EH (cell line): ENCODE measurements at regions not wholly inside any gene's neighbourhood (a gene's known extent, or its start where the extent isn't known, plus 50 kb on each side); places are given as distances from the start of the nearest gene placed in this dataset.
"Not testable (repeated sequence)": the region's sequence is repeated elsewhere in the genome, so short reads cannot be mapped to it uniquely, and the experiment has no call there.

Experiments used
- DNase-seq: peaks from one replicate; pipeline ENCODE4 v3.0.0-alpha.2; 2015; ENCODE audit warnings: low read depth

- no peak for DNase-seq
These were observed 138.3 kb upstream of the GALNT2 start for GRCh38 chr1:229928767-229929166.

DNA sequence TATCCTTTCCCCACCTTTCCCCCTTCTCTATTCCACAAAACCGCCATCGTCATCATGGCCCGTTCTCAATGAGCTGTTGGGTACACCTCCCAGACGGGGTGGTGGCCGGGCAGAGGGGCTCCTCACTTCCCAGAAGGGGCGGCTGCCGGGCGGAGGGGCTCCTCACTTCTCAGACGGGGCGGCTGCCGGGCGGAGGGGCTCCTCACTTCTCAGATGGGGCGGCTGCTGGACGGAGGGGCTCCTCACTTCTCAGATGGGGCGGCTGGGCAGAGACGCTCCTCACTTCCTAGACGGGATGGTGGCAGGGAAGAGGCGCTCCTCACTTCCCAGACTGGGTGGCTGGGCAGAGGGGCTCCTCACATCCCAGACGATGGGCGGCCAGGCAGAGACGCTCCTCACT lies 135.3 kb upstream of the GALNT2 start:
- DNase-seq, result not testable (repeated sequence)

DNA sequence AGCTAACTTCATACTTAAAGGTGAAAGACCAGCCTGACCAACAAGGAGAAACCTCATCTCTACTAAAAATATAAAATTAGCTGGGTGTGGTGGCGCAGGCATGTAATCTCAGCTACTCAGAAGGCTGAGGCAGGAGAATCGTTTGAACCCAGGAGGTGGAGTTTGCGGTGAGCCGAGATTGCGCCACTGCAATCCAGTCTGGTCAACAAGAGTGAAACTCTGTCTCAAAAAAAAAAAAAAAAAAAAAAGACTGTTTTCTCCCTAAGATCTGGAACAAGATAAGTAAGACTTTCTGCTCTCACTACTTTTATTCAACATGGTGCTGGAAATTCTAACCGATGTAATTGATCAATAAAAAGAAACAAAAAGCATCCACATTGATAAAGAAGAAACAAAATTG lies 131.9 kb upstream of the GALNT2 start:
- not testable (repeated sequence) for DNase-seq

GRCh38 chr1:229938551-229938950 lies 128.5 kb upstream of the GALNT2 start:
- DNase-seq, result no peak

DNA sequence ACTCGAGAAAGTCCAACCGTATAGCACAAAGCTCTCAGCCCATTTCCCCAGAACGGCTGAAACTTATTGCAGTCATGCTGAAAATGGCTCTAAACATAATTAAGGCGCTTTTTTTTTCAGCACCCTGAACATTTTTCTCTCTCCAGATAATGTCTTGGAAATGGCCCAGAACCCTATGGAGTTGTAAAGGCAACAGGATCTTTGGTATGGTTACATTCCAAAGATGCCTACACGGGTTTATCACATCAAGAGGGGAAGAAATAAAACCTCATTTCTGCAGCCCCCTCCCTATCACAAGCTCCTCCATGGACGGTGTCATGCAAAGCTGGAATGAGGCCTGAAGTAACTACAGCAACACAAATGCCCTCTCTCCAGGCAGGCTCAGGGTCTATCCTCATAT lies 126.4 kb upstream of the GALNT2 start:
- peak; percentile 67 for DNase-seq

DNA sequence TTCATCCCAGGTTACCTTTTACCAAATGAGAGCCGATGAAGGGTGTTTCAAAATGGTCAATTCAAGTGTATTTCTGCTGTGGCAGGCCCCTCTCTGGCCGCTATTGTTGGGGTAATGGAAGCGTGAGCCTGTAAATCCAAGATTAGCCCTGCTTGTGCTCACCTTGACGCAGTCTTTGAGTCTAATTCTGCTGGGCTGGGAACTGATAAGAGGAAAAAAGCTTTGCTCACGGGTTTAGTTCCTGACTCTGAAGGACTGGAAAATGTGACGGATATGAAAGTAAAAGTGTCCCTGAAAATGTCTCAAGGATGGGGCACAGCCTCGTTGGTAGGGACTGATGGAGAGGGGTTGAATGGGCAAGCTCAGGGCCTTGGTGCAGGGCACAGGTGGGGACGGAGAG lies 125.9 kb upstream of the GALNT2 start:
- DNase-seq, result no peak

- DNase-seq, result no peak
These were observed 125.2 kb upstream of the GALNT2 start for GRCh38 chr1:229941831-229942230.

GRCh38 chr1:229942501-229942900 lies 124.5 kb upstream of the GALNT2 start:
- no peak for DNase-seq

GRCh38 chr1:229943148-229943714 lies 123.8 kb upstream of the GALNT2 start:
- DNase-seq, result no peak

DNA sequence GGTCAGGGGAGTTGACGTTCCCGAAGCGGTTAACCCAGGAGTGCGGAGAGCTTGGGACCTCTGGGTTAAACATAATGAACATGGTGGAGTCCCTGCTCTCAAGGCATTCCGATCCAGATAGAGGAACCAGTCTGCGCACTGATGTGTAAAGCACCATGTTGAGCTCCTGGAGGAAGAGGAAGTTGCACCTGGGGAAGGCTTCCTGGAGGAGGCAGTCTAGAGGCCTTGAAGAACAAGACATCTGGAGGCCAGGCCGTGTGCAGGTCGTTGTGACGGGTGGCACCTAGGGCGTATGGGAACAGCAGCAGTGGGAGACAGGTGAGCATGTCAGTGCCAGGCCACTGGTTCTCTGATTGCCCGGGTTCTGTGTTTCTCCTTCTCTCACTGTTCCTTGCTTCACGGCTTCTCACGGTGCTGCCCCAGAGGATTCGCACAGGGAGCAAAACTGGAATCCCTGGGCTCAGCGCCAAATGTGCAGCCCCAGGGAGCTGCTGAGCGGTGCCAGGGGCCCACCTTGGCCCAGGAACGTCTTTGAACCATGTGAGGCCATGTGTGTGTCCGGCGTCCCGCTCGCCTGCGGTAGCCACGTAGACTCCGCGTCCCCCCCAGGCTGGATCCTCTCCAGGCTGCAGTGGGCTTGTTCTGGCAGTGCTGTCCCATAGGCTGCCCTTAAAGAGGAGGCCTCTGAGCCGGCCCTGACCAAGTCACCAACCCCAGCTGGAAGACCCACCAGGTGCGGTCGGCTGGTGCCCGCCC lies 122.9 kb upstream of the GALNT2 start:
- no peak for DNase-seq

DNA sequence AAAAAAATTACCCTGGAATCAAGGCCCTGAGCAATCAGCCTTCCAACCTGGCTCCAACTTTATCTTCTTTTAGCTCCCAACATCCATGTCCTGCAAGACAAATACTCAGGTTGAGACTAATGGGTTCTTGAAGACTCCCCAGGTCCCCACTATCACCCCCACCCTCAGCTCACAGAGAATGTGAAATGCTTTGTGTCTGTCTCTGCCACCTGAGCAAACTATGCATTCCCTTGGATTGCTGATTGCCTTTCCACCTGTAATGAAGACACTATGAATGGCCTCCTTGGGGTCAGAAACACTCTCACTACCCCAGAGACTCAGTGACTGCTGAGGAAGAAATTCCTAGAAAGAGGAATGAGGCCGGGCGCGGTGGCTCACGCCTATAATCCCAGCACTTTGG lies 121.2 kb upstream of the GALNT2 start:
- no peak for DNase-seq

- DNase-seq, result peak; percentile 7
These were observed 119.1 kb upstream of the GALNT2 start for GRCh38 chr1:229947968-229948367.

GRCh38 chr1:229948438-229948837 lies 118.6 kb upstream of the GALNT2 start:
- DNase-seq, result no peak

DNA sequence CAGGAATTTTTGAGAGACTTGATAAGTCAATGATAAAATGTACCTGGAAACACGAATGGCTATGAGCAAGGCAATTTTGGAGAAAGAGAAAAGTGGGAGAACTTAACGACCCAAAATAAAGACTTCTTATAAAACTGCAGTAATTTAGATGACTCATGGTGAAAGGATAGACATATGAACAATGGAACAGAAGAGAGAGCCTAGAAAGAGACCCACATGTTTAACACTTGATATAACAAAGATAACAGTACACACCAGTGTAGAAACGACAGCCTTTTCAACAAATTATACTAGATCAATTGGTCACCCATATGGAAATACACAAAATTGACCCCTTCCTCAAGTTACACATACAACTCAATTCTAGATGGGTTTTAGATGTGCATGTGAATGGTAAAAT lies 117.5 kb upstream of the GALNT2 start:
- DNase-seq, result no peak

GRCh38 chr1:229950020-229950419 lies 117.0 kb upstream of the GALNT2 start:
- no peak for DNase-seq

DNA sequence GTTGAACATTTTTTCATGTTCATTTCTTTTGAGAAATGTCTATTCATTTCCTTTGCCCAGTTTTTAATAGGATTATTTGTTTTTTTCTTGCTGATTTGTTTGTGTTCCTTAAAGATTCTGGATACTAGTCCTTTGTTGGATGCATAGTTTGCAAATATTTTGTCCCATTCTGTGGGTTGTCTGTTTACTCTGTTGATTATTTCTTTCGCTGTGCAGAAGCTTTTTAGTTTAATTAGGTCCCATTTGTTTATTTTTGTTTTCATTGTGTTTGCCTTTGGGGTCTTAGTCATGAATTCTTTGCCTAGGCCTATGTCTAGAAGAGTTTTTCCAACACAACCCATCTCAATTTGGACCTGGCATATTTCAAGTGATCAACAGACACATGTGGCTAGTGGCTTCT lies 116.1 kb upstream of the GALNT2 start:
- no peak for DNase-seq

- no peak for DNase-seq
These were observed 115.0 kb upstream of the GALNT2 start for GRCh38 chr1:229951856-229952534.

- DNase-seq, result peak; percentile 8
These were observed 114.1 kb upstream of the GALNT2 start for GRCh38 chr1:229952670-229953520.

GRCh38 chr1:229953736-229954326 lies 113.2 kb upstream of the GALNT2 start:
- DNase-seq, result no peak

DNA sequence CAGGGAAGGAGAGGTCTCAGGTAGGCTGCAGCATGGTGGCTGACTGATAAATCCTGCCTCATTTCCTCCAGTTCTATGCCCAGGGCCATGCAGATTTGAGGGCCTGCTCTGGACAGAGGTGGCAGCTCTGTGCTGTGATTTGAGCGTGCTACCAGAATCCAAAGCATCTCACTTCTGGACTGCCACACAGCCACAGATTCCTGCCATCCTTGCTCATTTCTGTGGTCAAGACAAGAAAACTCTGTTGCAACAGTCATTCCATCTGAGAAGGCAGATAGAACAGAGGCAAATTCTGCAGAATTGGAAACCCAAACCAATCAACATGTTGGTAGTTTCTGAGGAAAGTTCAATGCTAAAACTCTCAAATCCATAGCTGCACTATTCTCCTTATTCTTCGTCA lies 102.8 kb upstream of the GALNT2 start:
- peak; percentile 5 for DNase-seq

- no peak for DNase-seq
These were observed 96.3 kb upstream of the GALNT2 start for GRCh38 chr1:229970714-229971113.

DNA sequence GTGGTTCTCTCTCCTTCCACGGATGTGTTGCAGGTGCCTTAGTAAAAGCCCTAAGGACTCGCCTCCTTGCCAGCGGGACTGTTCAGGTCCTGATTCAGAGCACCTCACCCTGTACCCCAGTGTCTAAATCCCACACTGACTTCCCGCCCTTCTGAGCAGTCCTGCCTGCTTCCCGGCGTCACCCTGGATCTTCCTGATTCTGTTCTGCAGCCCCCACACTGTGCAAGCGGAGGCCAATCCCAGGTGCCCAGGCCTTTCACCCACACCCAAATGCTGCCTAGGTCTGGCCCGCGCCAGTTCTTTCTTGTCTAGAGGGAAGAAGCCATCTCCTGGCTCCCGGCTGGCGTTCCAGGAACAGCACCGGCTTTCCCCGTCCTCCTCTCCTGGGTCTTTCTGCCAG lies 95.9 kb upstream of the GALNT2 start:
- DNase-seq, result no peak
